ENCODE measurements at regions not wholly inside any gene's neighbourhood (a gene's known extent, or its start where the extent isn't known, plus 50 kb on each side); places are given as distances from the start of the nearest gene placed in this dataset.

DNA sequence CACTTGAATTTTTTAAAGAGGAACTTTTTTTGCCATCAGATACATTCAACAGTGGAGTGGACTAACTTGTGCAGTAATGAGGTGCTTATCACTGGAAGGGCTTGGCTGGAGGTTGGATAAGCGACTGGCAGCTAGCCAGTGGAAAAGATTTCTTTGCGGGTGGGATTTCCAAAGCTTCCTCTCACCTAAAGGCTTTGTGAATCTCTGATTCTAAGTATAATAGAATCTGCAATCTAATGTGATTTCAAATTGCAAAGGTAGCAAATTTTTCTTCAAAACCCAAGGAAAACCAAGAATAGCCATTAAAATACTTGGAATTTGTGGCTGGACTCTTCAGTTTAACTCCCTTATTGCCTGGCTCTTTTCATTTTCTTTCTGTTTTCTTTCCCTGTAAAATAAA lies 460.4 kb upstream of the MARCKS start:
- TF ChIP-seq, protein P1, sequence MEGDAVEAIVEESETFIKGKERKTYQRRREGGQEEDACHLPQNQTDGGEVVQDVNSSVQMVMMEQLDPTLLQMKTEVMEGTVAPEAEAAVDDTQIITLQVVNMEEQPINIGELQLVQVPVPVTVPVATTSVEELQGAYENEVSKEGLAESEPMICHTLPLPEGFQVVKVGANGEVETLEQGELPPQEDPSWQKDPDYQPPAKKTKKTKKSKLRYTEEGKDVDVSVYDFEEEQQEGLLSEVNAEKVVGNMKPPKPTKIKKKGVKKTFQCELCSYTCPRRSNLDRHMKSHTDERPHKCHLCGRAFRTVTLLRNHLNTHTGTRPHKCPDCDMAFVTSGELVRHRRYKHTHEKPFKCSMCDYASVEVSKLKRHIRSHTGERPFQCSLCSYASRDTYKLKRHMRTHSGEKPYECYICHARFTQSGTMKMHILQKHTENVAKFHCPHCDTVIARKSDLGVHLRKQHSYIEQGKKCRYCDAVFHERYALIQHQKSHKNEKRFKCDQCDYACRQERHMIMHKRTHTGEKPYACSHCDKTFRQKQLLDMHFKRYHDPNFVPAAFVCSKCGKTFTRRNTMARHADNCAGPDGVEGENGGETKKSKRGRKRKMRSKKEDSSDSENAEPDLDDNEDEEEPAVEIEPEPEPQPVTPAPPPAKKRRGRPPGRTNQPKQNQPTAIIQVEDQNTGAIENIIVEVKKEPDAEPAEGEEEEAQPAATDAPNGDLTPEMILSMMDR (IDR thresholded peaks at IDR 0.05; ENCODE audit: low read depth, low read length): no peak
- TF ChIP-seq, protein P2, sequence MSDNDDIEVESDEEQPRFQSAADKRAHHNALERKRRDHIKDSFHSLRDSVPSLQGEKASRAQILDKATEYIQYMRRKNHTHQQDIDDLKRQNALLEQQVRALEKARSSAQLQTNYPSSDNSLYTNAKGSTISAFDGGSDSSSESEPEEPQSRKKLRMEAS (IDR thresholded peaks at IDR 0.05; ENCODE audit: low read depth, low read length): no peak

Data from NB4 (cell line).